Thymus (tissue), 11 donors: ENCODE measurements at regions not wholly inside any gene's neighbourhood (a gene's known extent, or its start where the extent isn't known, plus 50 kb on each side); places are given as distances from the start of the nearest gene placed in this dataset.
"Not testable (repeated sequence)": the region's sequence is repeated elsewhere in the genome, so short reads cannot be mapped to it uniquely, and the experiment has no call there.

ENCODE experiments used
- DNase-seq, 9 donors: peaks; one replicate each; pipeline ENCODE4 v3.0.0-alpha.2; 2013; ENCODE audit warnings: low spot score in 9 of 9, low read depth in 6 of 9, missing footprints in 1 of 9
- H3K27ac ChIP-seq, 2 donors: one replicate each; pipeline ENCODE4 v1.5.1; 2013; ENCODE audit warnings: control low read depth in 1 of 2, low read depth in 1 of 2, low read length in 1 of 2, mild to moderate bottlenecking in 1 of 2, moderate library complexity in 1 of 2
- H3K27me3 ChIP-seq, 2 donors: one replicate each; pipeline ENCODE4 v1.5.1; 2013; ENCODE audit warnings: low read length in 1 of 2; ENCODE audit not compliant: control insufficient read depth in 2 of 2, insufficient read depth in 1 of 2
- H3K36me3 ChIP-seq, 2 donors: one replicate each; pipeline ENCODE4 v1.5.1; 2013; ENCODE audit warnings: low read length in 1 of 2, mild to moderate bottlenecking in 1 of 2, moderate library complexity in 1 of 2; ENCODE audit not compliant: control insufficient read depth in 2 of 2, insufficient read depth in 2 of 2
- H3K4me1 ChIP-seq, 2 donors: one replicate each; pipeline ENCODE4 v1.5.1; 2013; ENCODE audit warnings: low read length in 2 of 2; ENCODE audit not compliant: control insufficient read depth in 2 of 2, insufficient read depth in 2 of 2
- H3K4me3 ChIP-seq, 2 donors: one replicate each; pipeline ENCODE4 v1.5.1; 2013; ENCODE audit warnings: low read length in 2 of 2, control low read depth in 1 of 2, mild to moderate bottlenecking in 1 of 2
- H3K9me3 ChIP-seq, 2 donors: one replicate each; pipeline ENCODE4 v1.5.1; 2013; ENCODE audit warnings: low read length in 1 of 2, mild to moderate bottlenecking in 1 of 2; ENCODE audit not compliant: control insufficient read depth in 2 of 2, insufficient read depth in 1 of 2
- WGBS: extraction: QIAGEN DNeasy Blood & Tissue Kit; methylation state at CpG from one replicate; pipeline ENCODE4 v1.1.7; 2013; 5-methylcytosine and 5-hydroxymethylcytosine counted together
- donor health status: healthy.

DNA sequence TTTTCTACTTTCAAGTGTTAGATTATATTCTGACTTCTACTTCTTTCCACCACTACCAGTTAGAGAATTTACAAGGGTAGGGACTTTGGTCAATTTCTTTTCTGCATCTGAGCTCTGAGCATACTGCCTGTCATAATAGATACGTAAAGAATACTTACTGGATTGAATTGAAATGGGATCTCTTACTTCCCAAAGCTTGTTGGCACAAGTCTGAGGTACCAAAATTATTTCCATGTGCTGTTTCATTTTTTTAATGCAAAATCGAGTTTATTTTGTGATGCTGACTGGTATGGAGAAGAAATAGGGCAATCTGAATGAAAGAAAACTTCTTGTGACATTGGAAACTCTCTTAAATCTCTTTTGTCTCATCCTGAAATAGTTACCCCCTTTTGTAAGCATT is 428.9 kb downstream of the SPATA31D1 start:
- Histone ChIP-seq H3K27ac (no peak overlapping the region), H3K9me3 (no peaks in the 10 kb centered on the region), H3K4me3 (no peak overlapping the region), H3K36me3 (no peaks in the 10 kb centered on the region), H3K4me1 (no peaks in the 10 kb centered on the region), H3K27me3 (no peaks in the 10 kb centered on the region)
- no peak for DNase-seq
- WGBS, result 82% methylated on average over 2 of the region's 2 CpGs

DNA sequence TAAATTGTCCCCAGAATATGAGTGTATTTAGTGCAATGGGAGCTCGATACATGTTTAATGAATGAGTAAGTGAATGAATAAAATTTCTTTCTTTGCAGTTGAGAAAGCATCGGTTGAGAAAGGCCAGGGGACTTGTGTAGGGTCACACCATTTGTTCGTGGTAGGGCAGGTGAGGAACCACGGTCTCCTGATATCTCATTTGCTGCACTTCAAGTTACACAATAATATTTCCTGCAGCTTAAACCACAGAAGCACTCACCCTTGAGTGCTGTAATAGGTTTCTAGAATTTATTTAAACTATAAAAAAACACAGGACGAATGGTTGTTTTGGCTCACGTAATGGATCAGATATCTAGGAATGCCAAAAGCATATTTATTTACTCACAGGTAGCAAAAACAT is 429.8 kb downstream of the SPATA31D1 start:
- WGBS, result 32% methylated on average over 6 of the region's 6 CpGs

DNA sequence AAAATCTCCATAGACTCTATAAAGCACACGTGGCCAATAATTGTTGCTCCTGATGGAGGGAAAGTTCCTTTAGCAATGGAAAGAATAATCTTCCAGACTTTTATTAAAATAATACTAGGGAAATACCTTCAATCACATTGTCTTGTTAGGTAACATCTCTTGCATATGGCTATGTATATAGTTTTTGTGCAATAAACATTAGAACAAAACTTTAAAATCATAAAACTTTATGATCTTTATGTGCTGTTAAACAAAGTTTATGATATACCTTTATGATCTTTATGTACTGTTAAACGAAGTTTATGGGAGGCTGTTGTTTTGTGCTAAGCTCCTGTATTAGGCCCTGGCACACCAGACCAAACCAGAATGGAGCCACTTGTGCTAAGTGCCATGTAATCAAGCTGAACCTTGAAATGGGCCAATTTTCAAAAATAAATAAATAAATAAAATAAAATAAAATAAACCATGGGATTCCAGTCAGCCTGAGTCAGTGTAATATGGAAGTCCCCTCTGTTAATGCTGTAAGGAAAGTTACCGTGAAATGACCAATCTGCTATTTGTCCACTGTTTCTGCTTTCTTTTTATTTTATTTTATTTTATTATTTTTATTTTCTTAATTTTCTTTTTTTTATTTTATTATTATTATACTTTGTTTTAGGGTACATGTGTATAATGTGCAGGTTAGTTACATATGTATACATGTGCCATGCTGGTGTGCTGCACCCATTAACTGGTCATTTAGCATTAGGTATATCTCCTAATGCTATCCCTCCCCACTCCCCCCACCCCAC is 431.3 kb downstream of the SPATA31D1 start:
- Histone ChIP-seq H3K4me1 (no peaks in the 10 kb centered on the region), H3K4me3 (no peak overlapping the region), H3K27me3 (no peaks in the 10 kb centered on the region), H3K36me3 (no peaks in the 10 kb centered on the region), H3K27ac (no peak overlapping the region), H3K9me3 (no peaks in the 10 kb centered on the region)
- no peak for DNase-seq
- WGBS, result 95% methylated on average over 3 of the region's 3 CpGs

More for the DNA sequence above, 429.8 kb downstream of the SPATA31D1 start:
- DNase-seq, result no peak
- H3K36me3 ChIP-seq, result no peaks in the 10 kb centered on the region
- no peaks in the 10 kb centered on the region for H3K4me1 ChIP-seq
- no peaks in the 10 kb centered on the region for H3K9me3 ChIP-seq
- no peaks in the 10 kb centered on the region for H3K27me3 ChIP-seq
- no peak overlapping the region for H3K4me3 ChIP-seq
- no peak overlapping the region for H3K27ac ChIP-seq

DNA sequence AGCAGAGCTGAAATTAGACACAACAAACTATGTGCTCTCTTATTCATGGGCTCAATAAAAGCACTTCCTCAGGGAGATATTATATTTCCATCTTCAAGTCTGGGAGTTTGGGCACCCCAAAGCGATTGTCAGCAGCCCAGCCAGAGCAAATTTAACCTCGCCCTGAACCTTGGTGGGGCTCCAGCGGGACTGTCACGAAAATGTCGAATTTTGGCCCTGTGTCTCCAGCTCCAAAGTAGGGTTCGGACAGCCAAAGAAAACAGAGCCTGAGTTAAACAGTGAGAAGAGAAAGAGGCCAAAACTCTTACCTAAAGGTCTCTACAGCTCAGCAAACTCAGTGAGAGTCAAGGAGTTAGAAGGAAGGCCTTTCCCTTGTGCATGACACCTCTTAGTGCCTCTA is 432.9 kb downstream of the SPATA31D1 start:
- Histone ChIP-seq H3K4me3 (no peak overlapping the region), H3K4me1 (no peaks in the 10 kb centered on the region), H3K27me3 (no peaks in the 10 kb centered on the region), H3K27ac (no peak overlapping the region), H3K36me3 (no peaks in the 10 kb centered on the region), H3K9me3 (no peaks in the 10 kb centered on the region)
- 79% methylated on average over 6 of the region's 6 CpGs for WGBS
- DNase-seq, result no peak

DNA sequence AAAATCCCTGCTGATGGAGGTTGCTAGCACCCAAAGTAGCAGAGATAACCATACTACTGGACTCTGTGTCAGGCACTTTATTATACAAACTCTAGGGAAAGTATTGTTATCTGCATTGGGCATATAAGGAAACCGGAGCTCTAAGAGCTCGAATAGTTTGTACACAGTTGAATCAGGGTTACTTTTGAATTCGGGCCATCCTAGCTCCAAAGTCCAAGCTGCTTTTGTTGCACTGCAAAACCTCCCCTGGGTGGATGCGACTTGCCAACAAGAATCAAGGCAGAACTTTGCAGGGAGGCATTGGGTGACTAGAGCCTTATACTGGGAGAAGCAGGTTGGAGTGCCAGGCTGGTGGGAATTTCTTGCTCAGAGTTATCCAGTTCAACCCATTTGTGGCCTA is 435.1 kb downstream of the SPATA31D1 start:
- 99% methylated on average over 4 of the region's 4 CpGs for WGBS
- no peak for DNase-seq
- Histone ChIP-seq H3K27me3 (no peaks in the 10 kb centered on the region), H3K9me3 (no peaks in the 10 kb centered on the region), H3K4me1 (no peaks in the 10 kb centered on the region), H3K36me3 (no peaks in the 10 kb centered on the region), H3K27ac (no peak overlapping the region), H3K4me3 (no peak overlapping the region)

DNA sequence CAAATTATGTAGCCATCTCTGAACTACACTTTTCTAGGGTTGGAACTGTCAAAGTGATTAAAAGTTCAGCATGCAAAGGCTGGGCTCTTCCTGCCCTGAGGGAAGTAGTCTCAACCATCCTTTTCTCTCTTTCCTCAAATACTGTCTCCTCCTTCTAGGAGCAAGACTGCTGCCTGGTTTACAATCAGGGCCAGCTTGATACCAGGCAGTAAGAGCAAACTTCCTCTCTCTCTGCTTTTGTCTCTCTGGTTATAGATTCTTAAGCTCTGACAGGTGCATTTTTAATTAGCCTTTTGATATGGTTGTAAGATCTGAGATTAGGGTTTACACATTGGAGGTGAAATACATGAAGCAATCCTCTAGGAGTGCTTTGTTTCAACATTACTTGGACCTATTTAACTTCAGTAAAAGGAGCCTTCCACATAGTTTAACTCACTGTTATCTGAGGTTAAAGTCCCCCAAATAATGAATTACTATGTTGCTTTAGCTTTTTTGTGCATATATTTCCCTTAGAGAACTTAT is 436.1 kb downstream of the SPATA31D1 start:
- H3K4me3 ChIP-seq, result no peak overlapping the region
- no peaks in the 10 kb centered on the region for H3K4me1 ChIP-seq
- DNase-seq, result no peak
- no peaks in the 10 kb centered on the region for H3K27me3 ChIP-seq
- H3K27ac ChIP-seq, result no peak overlapping the region
- H3K9me3 ChIP-seq, result no peaks in the 10 kb centered on the region
- no peaks in the 10 kb centered on the region for H3K36me3 ChIP-seq

DNA sequence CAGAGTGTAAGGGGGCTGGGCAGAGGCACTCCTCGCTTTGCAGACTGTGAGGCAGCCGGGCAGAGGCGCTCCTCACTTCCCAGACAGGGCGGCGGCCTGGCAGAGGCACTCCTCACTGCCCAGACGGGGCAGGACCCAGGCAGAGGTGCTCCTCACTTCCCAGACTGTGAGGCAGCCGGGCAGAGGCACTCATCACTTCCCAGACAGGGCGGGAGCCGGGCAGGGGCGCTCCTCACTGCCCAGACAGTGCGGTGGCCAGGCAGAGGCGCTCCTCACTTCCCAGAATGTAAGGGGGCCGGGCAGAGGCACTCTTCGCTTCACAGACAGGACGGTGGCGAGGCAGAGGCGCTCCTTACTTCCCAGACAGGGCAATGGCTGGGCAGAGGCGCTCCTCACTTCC is 442.5 kb downstream of the SPATA31D1 start:
- no peaks in the 10 kb centered on the region for H3K4me1 ChIP-seq
- 95% methylated on average over 18 of the region's 18 CpGs for WGBS
- DNase-seq, result no peak
- no peaks in the 10 kb centered on the region for H3K36me3 ChIP-seq
- no peaks in the 10 kb centered on the region for H3K27me3 ChIP-seq
- peaks cover 0 to 14% of the 10 kb centered on the region in 2 donors for H3K9me3 ChIP-seq
- no peak overlapping the region for H3K27ac ChIP-seq
- no peak overlapping the region for H3K4me3 ChIP-seq

DNA sequence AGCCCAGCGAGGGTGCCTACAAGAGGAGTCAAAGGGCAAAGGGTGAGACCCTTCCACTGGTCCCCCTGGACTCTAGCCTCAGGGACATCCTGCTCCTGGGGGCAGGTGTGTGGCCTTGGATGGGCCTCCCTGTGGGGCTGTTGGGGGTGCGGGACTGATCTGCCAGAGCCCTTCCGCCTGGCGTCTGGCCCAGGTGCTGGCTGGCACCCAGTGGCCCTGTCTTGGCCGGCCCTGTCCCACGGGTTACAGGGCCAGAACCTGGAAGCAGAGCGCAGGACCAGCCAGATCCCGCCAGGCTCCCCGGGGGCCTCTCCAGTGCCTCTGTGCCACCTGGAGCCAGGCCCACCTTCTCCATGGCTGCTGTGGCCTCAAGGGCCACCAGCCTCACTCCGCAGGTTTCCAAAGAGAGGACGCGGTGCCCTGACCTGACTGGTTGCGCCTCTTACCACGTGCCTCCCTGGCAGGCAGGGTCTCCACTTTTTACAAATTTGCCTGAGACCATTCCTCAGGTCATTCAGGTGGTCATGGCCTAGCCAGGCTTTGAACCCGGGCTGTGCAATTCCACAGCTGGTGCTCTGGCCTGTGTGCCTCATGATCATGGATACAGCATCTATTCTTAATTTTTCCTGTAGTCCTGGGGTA is 444.8 kb downstream of the SPATA31D1 start:
- not testable (repeated sequence) for H3K4me3 ChIP-seq, DNase-seq, H3K36me3 ChIP-seq, H3K27ac ChIP-seq, H3K27me3 ChIP-seq, H3K4me1 ChIP-seq
- peaks cover 0 to 14% of the 10 kb centered on the region in 2 donors for H3K9me3 ChIP-seq
- WGBS, result 98% methylated on average over 15 of the region's 15 CpGs

DNA sequence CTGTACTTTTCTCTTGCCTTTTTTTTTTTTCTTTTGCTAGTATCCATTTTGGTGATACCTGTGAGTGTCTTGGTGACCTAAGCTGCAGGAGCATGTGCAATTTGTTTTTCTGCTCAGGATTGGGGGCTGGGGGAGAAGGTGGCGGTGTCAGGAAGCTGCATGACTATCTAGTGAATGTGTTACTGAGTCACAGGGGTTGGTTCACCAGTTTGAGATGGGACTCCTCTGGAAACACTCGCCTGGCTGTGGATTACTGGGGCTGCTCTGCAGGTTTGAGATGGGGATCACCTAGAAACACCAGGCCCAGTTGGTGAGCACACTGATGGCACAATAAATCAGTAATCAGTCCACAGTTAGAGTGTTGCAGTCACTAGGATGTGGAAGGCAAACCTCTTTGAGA is 447.9 kb downstream of the SPATA31D1 start:
- DNase-seq, result no peak
- Histone ChIP-seq H3K27me3 (no peaks in the 10 kb centered on the region), H3K9me3 (peaks cover 1 to 16% of the 10 kb centered on the region in 2 donors), H3K4me1 (no peaks in the 10 kb centered on the region), H3K27ac (no peak overlapping the region), H3K4me3 (no peak overlapping the region), H3K36me3 (no peaks in the 10 kb centered on the region)
- WGBS, result 90% methylated on average over 2 of the region's 2 CpGs
